ENCODE measurements at regions not wholly inside any gene's neighbourhood (a gene's known extent, or its start where the extent isn't known, plus 50 kb on each side); places are given as distances from the start of the nearest gene placed in this dataset.

DNA sequence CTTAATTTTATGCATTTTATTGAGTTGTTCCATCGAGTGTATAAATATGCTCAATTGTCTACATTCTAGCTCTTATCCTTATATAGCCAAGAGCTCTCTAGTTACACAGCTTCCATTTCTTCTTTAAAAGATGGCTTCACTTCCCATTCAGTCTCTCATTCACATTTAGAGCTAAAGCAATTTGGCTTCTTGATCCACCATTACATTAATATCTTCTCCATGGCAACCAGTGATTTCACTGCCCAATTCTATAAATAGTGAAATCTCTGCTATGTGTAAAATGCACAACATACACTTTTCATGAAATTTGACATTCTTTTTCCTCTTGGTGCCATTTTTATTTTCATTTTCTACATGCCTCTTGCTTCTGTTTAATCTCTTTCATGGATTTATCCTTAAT is 696.9 kb upstream of the ATXN8OS start:
- H3K4me3 ChIP-seq (ENCODE audit: low read depth, low read length): no peak overlapping the region
- no peak overlapping the region for H3K27ac ChIP-seq (ENCODE audit: extremely low read depth, low read depth, low read length)
- no peaks in the 10 kb centered on the region for H3K36me3 ChIP-seq (ENCODE audit: control insufficient read depth in 2 of 2, insufficient read depth in 1 of 2, low read length in 2 of 2)
- no peak for TF ChIP-seq ZIC2 (tag by site-specific recombination; IDR thresholded peaks at IDR 0.05)
- TF ChIP-seq, protein P1, sequence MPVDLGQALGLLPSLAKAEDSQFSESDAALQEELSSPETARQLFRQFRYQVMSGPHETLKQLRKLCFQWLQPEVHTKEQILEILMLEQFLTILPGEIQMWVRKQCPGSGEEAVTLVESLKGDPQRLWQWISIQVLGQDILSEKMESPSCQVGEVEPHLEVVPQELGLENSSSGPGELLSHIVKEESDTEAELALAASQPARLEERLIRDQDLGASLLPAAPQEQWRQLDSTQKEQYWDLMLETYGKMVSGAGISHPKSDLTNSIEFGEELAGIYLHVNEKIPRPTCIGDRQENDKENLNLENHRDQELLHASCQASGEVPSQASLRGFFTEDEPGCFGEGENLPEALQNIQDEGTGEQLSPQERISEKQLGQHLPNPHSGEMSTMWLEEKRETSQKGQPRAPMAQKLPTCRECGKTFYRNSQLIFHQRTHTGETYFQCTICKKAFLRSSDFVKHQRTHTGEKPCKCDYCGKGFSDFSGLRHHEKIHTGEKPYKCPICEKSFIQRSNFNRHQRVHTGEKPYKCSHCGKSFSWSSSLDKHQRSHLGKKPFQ (tag by site-specific recombination; IDR thresholded peaks at IDR 0.05): no peak
- ChIA-PET POLR2A (no interaction called here), CTCF (interaction anchor here (0.5 to 0.6 kb wide), 2 partner anchors 13 to 186 kb away, joined by 4 read pairs; no protein-coding TSS in a partner anchor)
- H3K9me3 ChIP-seq (ENCODE audit: control insufficient read depth, insufficient read depth, low read depth, low read length): no peaks in the 10 kb centered on the region
- H3K4me1 ChIP-seq (ENCODE audit: control insufficient read depth, insufficient read depth, low read length): no peaks in the 10 kb centered on the region

GRCh38 chr13:69391756-69392155 is 715.9 kb upstream of the ATXN8OS start:
- POLR2A ChIA-PET: no interaction called here
- CTCF ChIA-PET: no interaction called here
- H3K9me3 ChIP-seq (ENCODE audit: control insufficient read depth, insufficient read depth, low read depth, low read length): no peaks in the 10 kb centered on the region
- no peaks in the 10 kb centered on the region for H3K36me3 ChIP-seq (ENCODE audit: control insufficient read depth in 2 of 2, insufficient read depth in 1 of 2, low read length in 2 of 2)
- H3K4me3 ChIP-seq (ENCODE audit: low read depth, low read length): no peak overlapping the region
- H3K4me1 ChIP-seq (ENCODE audit: control insufficient read depth, insufficient read depth, low read length): no peaks in the 10 kb centered on the region
- TF ChIP-seq ZSCAN23 (tag by site-specific recombination; IDR thresholded peaks at IDR 0.05): no peak
- TF ChIP-seq ZNF501 (tag by site-specific recombination; IDR thresholded peaks at IDR 0.05): no peak
- TF ChIP-seq ZNF555 (tag by site-specific recombination; conservative IDR thresholded peaks at IDR 0.05): no peak
- no peak for TF ChIP-seq ZNF175 (tag by site-specific recombination; IDR thresholded peaks at IDR 0.05)
- no peak for TF ChIP-seq ZBTB20 (tag by site-specific recombination; IDR thresholded peaks at IDR 0.05)
- TF ChIP-seq, protein P2, sequence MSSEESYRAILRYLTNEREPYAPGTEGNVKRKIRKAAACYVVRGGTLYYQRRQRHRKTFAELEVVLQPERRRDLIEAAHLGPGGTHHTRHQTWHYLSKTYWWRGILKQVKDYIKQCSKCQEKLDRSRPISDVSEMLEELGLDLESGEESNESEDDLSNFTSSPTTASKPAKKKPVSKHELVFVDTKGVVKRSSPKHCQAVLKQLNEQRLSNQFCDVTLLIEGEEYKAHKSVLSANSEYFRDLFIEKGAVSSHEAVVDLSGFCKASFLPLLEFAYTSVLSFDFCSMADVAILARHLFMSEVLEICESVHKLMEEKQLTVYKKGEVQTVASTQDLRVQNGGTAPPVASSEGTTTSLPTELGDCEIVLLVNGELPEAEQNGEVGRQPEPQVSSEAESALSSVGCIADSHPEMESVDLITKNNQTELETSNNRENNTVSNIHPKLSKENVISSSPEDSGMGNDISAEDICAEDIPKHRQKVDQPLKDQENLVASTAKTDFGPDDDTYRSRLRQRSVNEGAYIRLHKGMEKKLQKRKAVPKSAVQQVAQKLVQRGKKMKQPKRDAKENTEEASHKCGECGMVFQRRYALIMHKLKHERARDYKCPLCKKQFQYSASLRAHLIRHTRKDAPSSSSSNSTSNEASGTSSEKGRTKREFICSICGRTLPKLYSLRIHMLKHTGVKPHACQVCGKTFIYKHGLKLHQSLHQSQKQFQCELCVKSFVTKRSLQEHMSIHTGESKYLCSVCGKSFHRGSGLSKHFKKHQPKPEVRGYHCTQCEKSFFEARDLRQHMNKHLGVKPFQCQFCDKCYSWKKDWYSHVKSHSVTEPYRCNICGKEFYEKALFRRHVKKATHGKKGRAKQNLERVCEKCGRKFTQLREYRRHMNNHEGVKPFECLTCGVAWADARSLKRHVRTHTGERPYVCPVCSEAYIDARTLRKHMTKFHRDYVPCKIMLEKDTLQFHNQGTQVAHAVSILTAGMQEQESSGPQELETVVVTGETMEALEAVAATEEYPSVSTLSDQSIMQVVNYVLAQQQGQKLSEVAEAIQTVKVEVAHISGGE (tag by site-specific recombination; conservative IDR thresholded peaks at IDR 0.05; ENCODE audit: low read depth): no peak
- no peak for TF ChIP-seq REPIN1 (tag by site-specific recombination; IDR thresholded peaks at IDR 0.05; ENCODE audit: low read depth)
- TF ChIP-seq, protein P3, sequence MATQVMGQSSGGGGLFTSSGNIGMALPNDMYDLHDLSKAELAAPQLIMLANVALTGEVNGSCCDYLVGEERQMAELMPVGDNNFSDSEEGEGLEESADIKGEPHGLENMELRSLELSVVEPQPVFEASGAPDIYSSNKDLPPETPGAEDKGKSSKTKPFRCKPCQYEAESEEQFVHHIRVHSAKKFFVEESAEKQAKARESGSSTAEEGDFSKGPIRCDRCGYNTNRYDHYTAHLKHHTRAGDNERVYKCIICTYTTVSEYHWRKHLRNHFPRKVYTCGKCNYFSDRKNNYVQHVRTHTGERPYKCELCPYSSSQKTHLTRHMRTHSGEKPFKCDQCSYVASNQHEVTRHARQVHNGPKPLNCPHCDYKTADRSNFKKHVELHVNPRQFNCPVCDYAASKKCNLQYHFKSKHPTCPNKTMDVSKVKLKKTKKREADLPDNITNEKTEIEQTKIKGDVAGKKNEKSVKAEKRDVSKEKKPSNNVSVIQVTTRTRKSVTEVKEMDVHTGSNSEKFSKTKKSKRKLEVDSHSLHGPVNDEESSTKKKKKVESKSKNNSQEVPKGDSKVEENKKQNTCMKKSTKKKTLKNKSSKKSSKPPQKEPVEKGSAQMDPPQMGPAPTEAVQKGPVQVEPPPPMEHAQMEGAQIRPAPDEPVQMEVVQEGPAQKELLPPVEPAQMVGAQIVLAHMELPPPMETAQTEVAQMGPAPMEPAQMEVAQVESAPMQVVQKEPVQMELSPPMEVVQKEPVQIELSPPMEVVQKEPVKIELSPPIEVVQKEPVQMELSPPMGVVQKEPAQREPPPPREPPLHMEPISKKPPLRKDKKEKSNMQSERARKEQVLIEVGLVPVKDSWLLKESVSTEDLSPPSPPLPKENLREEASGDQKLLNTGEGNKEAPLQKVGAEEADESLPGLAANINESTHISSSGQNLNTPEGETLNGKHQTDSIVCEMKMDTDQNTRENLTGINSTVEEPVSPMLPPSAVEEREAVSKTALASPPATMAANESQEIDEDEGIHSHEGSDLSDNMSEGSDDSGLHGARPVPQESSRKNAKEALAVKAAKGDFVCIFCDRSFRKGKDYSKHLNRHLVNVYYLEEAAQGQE (tag by site-specific recombination; IDR thresholded peaks at IDR 0.05): no peak
- TF ChIP-seq ZNF48 (tag by site-specific recombination; IDR thresholded peaks at IDR 0.05): no peak
- TF ChIP-seq ZNF24 (tag by site-specific recombination; IDR thresholded peaks at IDR 0.05): no peak
- TF ChIP-seq SP2 (tag by site-specific recombination; IDR thresholded peaks at IDR 0.05): no peak
- H3K27ac ChIP-seq (ENCODE audit: extremely low read depth, low read depth, low read length): no peak overlapping the region

DNA sequence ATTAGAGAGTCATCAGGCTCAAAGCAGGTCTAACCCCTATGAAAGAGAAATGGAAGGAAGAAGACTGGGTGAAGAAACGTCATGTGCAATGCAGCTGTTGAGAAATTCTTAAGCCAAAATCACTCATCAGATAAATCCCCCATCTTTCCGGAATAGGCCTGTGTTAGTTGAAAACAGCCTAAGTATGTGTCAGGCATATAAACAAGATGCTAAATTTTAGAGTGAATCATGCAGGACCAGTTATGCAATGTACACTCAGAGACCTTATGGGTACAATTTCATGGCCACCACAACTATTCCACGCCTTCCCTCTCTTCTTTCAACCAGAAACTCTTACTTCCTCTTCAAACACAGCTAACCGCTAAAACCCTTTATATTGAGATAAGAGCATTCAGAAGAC is 717.7 kb upstream of the ATXN8OS start:
- Histone ChIP-seq H3K4me1 (ENCODE audit: control insufficient read depth, insufficient read depth, low read length) (no peaks in the 10 kb centered on the region), H3K36me3 (ENCODE audit: control insufficient read depth in 2 of 2, insufficient read depth in 1 of 2, low read length in 2 of 2) (no peaks in the 10 kb centered on the region), H3K4me3 (ENCODE audit: low read depth, low read length) (no peak overlapping the region), H3K9me3 (ENCODE audit: control insufficient read depth, insufficient read depth, low read depth, low read length) (no peaks in the 10 kb centered on the region), H3K27ac (ENCODE audit: extremely low read depth, low read depth, low read length) (no peak overlapping the region)
- ChIA-PET CTCF (no interaction called here), POLR2A (no interaction called here)
- no peak for TF ChIP-seq KLF10 (tag by site-specific recombination; IDR thresholded peaks at IDR 0.05)
- TF ChIP-seq ZNF707 (tag by site-specific recombination; IDR thresholded peaks at IDR 0.05): no peak
- TF ChIP-seq ZNF792 (tag by site-specific recombination; IDR thresholded peaks at IDR 0.05): no peak
- TF ChIP-seq HOXA7 (CRISPR knock-in tag; IDR thresholded peaks at IDR 0.05; ENCODE audit: borderline replicate concordance): no peak
- TF ChIP-seq, protein P4, sequence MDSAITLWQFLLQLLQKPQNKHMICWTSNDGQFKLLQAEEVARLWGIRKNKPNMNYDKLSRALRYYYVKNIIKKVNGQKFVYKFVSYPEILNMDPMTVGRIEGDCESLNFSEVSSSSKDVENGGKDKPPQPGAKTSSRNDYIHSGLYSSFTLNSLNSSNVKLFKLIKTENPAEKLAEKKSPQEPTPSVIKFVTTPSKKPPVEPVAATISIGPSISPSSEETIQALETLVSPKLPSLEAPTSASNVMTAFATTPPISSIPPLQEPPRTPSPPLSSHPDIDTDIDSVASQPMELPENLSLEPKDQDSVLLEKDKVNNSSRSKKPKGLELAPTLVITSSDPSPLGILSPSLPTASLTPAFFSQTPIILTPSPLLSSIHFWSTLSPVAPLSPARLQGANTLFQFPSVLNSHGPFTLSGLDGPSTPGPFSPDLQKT (IDR thresholded peaks at IDR 0.05; ENCODE audit: borderline replicate concordance, low read depth, low read length): no peak
- TF ChIP-seq, protein P5, sequence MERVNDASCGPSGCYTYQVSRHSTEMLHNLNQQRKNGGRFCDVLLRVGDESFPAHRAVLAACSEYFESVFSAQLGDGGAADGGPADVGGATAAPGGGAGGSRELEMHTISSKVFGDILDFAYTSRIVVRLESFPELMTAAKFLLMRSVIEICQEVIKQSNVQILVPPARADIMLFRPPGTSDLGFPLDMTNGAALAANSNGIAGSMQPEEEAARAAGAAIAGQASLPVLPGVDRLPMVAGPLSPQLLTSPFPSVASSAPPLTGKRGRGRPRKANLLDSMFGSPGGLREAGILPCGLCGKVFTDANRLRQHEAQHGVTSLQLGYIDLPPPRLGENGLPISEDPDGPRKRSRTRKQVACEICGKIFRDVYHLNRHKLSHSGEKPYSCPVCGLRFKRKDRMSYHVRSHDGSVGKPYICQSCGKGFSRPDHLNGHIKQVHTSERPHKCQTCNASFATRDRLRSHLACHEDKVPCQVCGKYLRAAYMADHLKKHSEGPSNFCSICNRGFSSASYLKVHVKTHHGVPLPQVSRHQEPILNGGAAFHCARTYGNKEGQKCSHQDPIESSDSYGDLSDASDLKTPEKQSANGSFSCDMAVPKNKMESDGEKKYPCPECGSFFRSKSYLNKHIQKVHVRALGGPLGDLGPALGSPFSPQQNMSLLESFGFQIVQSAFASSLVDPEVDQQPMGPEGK (tag by site-specific recombination; IDR thresholded peaks at IDR 0.05): no peak
- TF ChIP-seq OSR2 (tag by site-specific recombination; IDR thresholded peaks at IDR 0.05): no peak
- TF ChIP-seq KLF7 (tag by site-specific recombination; IDR thresholded peaks at IDR 0.05; ENCODE audit: borderline replicate concordance): no peak
